Hematopoietic multipotent progenitor cell treated with erythropoietin and hydrocortisone succinate and interleukin-3 and kit ligand, for 4 days (in vitro differentiated cells): ENCODE measurements at regions not wholly inside any gene's neighbourhood (a gene's known extent, or its start where the extent isn't known, plus 50 kb on each side); places are given as distances from the start of the nearest gene placed in this dataset.
"Not testable (repeated sequence)": the region's sequence is repeated elsewhere in the genome, so short reads cannot be mapped to it uniquely, and the experiment has no call there.

Experiments used
- DNase-seq: peaks from one replicate; pipeline ENCODE4 v3.0.0-alpha.2; 2015

GRCh38 chr5:130427222-130427955 lies 523.1 kb downstream of the CHSY3 start:
- no peak for DNase-seq

GRCh38 chr5:130425424-130425823 lies 521.2 kb downstream of the CHSY3 start:
- DNase-seq: no peak

GRCh38 chr5:130424341-130424740 lies 520.1 kb downstream of the CHSY3 start:
- DNase-seq: no peak

GRCh38 chr5:130402906-130403305 lies 498.6 kb downstream of the CHSY3 start:
- DNase-seq: no peak

GRCh38 chr5:130400091-130400490 lies 495.8 kb downstream of the CHSY3 start:
- no peak for DNase-seq

GRCh38 chr5:130398825-130399224 lies 494.6 kb downstream of the CHSY3 start:
- DNase-seq: no peak

GRCh38 chr5:130397727-130398126 lies 493.5 kb downstream of the CHSY3 start:
- not testable (repeated sequence) for DNase-seq

GRCh38 chr5:130397132-130397531 lies 492.9 kb downstream of the CHSY3 start:
- no peak for DNase-seq

- not testable (repeated sequence) for DNase-seq
These were observed 487.5 kb downstream of the CHSY3 start for GRCh38 chr5:130391727-130392264.

GRCh38 chr5:130386155-130386554 lies 481.9 kb downstream of the CHSY3 start:
- DNase-seq: no peak

GRCh38 chr5:130385656-130386055 lies 481.4 kb downstream of the CHSY3 start:
- DNase-seq: no peak

GRCh38 chr5:130365956-130366355 lies 461.7 kb downstream of the CHSY3 start:
- DNase-seq: no peak

GRCh38 chr5:130350131-130350530 lies 445.9 kb downstream of the CHSY3 start:
- no peak for DNase-seq

GRCh38 chr5:130337179-130337888 lies 433.1 kb downstream of the CHSY3 start:
- DNase-seq: no peak

- no peak for DNase-seq
These were observed 430.9 kb downstream of the CHSY3 start for GRCh38 chr5:130335117-130335516.

- no peak for DNase-seq
These were observed 428.8 kb downstream of the CHSY3 start for GRCh38 chr5:130333089-130333488.

- no peak for DNase-seq
These were observed 427.1 kb downstream of the CHSY3 start for GRCh38 chr5:130331332-130331731.

GRCh38 chr5:130324953-130325671 lies 420.8 kb downstream of the CHSY3 start:
- DNase-seq: peak; percentile 5

GRCh38 chr5:130323804-130324454 lies 419.7 kb downstream of the CHSY3 start:
- DNase-seq: peak; percentile 82

- no peak for DNase-seq
These were observed 417.7 kb downstream of the CHSY3 start for GRCh38 chr5:130321931-130322330.

GRCh38 chr5:130316971-130317680 lies 412.9 kb downstream of the CHSY3 start:
- DNase-seq: no peak

GRCh38 chr5:130295235-130295634 lies 391.0 kb downstream of the CHSY3 start:
- no peak for DNase-seq
